ENCODE measurements at regions not wholly inside any gene's neighbourhood (a gene's known extent, or its start where the extent isn't known, plus 50 kb on each side); places are given as distances from the start of the nearest gene placed in this dataset.

DNA sequence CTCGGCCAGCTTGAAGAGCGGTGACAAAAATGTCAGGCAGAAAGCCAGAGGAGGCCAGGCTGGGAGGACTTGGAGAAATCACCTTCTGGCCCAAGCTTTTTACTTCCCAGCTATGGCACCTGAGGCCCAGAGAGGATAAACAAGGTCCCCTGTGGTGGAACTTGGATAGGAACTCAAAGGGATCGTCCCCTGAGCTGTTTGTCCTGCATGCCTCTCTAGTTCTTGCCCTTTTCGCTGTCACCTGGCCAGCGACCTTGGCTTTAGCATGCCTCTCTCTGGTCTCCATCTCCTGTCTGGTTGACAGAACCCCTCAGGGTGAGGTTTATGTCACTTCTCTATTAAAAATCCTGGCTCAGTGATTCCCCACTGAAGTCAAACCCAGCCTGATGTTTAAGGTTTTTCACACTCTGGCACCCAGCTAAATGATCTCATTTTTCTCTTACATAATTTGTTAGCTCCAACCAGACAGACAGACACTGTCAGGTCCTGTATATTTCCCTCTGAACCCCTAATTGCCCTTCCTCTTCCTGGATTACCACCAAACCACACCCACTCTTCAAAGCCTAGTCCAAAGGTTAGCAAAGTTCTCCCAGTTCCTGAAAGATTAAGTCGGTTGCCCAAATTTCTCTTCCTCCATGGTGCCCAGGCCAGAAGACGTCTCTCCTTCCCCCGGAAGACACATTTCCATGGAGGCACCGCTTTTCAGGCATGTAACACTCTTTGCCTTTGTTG lies 169.1 kb downstream of the FAM43A start:
- POLR2A ChIA-PET = no interaction called here

GRCh38 chr3:194856296-194856695 lies 170.6 kb downstream of the FAM43A start:
- ChIA-PET POLR2A (no interaction called here), CTCF (interaction anchor here (2.2 kb wide), 1 partner anchor 13 kb away, joined by 6 read pairs; no protein-coding TSS in a partner anchor)
- Histone ChIP-seq H3K9me2 (no peaks in the 10 kb centered on the region), H4K20me1 (ENCODE audit: insufficient read depth) (no peaks in the 10 kb centered on the region), H3K27ac (ENCODE audit: low read depth in 2 of 2, low read length in 1 of 2) (no peak overlapping the region), H3K9me3 (no peaks in the 10 kb centered on the region), H3K79me2 (ENCODE audit: insufficient read depth) (no peaks in the 10 kb centered on the region), H3K36me3 (replicated peaks in 1 of 2; ENCODE audit: control insufficient read depth in 1 of 2, insufficient read depth in 2 of 2, low read length in 1 of 2) (no peaks in the 10 kb centered on the region), H2AFZ (ENCODE audit: low read depth) (no peak overlapping the region), H3K9ac (no peak overlapping the region), H3K4me1 (ENCODE audit: control insufficient read depth in 1 of 2, insufficient read depth in 2 of 2, low read depth in 1 of 2, low read length in 1 of 2) (peaks cover 0 to 19% of the 10 kb centered on the region in 2 experiments; a peak in 1 of 4 replicates), H3K4me3 (ENCODE audit: low read depth in 2 of 2, low read length in 1 of 2) (no peak overlapping the region), H3K4me2 (no peak overlapping the region), H3K27me3 (ENCODE audit: insufficient read depth) (no peaks in the 10 kb centered on the region), H3F3A (replicated peaks; ENCODE audit: insufficient read depth) (no peaks in the 10 kb centered on the region)
- WGBS (ENCODE audit: low lambda C conversion rate) = 65% methylated on average over 7 of the region's 7 CpGs
- DNase-seq = no peak
- TF ChIP-seq POLR2AphosphoS5 (IDR thresholded peaks at IDR 0.05; ENCODE audit: low read depth, low read length) (no peak), MEF2A (IDR thresholded peaks at IDR 0.05; ENCODE audit: borderline replicate concordance, low read depth) (no peak), JUND (IDR thresholded peaks at IDR 0.05) (no peak), CHD2 (IDR thresholded peaks at IDR 0.05; ENCODE audit: low read length, partially characterized antibody) (no peak), MXI1 (IDR thresholded peaks at IDR 0.05; ENCODE audit: low read depth, low read length) (no peak), IRF3 (IDR thresholded peaks at IDR 0.05; ENCODE audit: low read depth, low read length) (no peak), SMC3 (IDR thresholded peaks at IDR 0.05; ENCODE audit: low read depth, low read length) (no peak), RXRA (IDR thresholded peaks at IDR 0.05; ENCODE audit: borderline replicate concordance, low read depth) (no peak), RAD21 (IDR thresholded peaks at IDR 0.05; ENCODE audit: low read length) (no peak), TEAD4 (IDR thresholded peaks at IDR 0.05; ENCODE audit: borderline replicate concordance, insufficient read depth) (no peak), EP300 (IDR thresholded peaks at IDR 0.05; ENCODE audit: borderline replicate concordance in 1 of 2, low read depth in 1 of 2, low read length in 1 of 2) (no peak), FOXM1 (IDR thresholded peaks at IDR 0.05; ENCODE audit: low read depth) (no peak)
- TF ChIP-seq, protein P1, sequence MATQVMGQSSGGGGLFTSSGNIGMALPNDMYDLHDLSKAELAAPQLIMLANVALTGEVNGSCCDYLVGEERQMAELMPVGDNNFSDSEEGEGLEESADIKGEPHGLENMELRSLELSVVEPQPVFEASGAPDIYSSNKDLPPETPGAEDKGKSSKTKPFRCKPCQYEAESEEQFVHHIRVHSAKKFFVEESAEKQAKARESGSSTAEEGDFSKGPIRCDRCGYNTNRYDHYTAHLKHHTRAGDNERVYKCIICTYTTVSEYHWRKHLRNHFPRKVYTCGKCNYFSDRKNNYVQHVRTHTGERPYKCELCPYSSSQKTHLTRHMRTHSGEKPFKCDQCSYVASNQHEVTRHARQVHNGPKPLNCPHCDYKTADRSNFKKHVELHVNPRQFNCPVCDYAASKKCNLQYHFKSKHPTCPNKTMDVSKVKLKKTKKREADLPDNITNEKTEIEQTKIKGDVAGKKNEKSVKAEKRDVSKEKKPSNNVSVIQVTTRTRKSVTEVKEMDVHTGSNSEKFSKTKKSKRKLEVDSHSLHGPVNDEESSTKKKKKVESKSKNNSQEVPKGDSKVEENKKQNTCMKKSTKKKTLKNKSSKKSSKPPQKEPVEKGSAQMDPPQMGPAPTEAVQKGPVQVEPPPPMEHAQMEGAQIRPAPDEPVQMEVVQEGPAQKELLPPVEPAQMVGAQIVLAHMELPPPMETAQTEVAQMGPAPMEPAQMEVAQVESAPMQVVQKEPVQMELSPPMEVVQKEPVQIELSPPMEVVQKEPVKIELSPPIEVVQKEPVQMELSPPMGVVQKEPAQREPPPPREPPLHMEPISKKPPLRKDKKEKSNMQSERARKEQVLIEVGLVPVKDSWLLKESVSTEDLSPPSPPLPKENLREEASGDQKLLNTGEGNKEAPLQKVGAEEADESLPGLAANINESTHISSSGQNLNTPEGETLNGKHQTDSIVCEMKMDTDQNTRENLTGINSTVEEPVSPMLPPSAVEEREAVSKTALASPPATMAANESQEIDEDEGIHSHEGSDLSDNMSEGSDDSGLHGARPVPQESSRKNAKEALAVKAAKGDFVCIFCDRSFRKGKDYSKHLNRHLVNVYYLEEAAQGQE (IDR thresholded peaks at IDR 0.05; ENCODE audit: low read depth, low read length) = no peak
- TF ChIP-seq, protein P2, sequence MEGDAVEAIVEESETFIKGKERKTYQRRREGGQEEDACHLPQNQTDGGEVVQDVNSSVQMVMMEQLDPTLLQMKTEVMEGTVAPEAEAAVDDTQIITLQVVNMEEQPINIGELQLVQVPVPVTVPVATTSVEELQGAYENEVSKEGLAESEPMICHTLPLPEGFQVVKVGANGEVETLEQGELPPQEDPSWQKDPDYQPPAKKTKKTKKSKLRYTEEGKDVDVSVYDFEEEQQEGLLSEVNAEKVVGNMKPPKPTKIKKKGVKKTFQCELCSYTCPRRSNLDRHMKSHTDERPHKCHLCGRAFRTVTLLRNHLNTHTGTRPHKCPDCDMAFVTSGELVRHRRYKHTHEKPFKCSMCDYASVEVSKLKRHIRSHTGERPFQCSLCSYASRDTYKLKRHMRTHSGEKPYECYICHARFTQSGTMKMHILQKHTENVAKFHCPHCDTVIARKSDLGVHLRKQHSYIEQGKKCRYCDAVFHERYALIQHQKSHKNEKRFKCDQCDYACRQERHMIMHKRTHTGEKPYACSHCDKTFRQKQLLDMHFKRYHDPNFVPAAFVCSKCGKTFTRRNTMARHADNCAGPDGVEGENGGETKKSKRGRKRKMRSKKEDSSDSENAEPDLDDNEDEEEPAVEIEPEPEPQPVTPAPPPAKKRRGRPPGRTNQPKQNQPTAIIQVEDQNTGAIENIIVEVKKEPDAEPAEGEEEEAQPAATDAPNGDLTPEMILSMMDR (IDR thresholded peaks at IDR 0.05) = no peak

More for the DNA sequence above, 169.1 kb downstream of the FAM43A start:
- no peaks in the 10 kb centered on the region for H3K79me2 ChIP-seq (ENCODE audit: insufficient read depth)
- no peak overlapping the region for H3K4me2 ChIP-seq
- no peaks in the 10 kb centered on the region for H3K36me3 ChIP-seq (replicated peaks in 1 of 2; ENCODE audit: control insufficient read depth in 1 of 2, insufficient read depth in 2 of 2, low read length in 1 of 2)
- WGBS (ENCODE audit: low lambda C conversion rate) = 71% methylated on average over 9 of the region's 9 CpGs
- CTCF ChIA-PET = interaction anchor here (2.2 kb wide), 1 partner anchor 15 kb away, joined by 6 read pairs; no protein-coding TSS in a partner anchor
- H3K4me1 ChIP-seq (ENCODE audit: control insufficient read depth in 1 of 2, insufficient read depth in 2 of 2, low read depth in 1 of 2, low read length in 1 of 2) = peaks cover 0 to 21% of the 10 kb centered on the region in 2 experiments; a peak in 1 of 4 replicates
- H3K27ac ChIP-seq (ENCODE audit: low read depth in 2 of 2, low read length in 1 of 2) = no peak overlapping the region
- H3K27me3 ChIP-seq (ENCODE audit: insufficient read depth) = no peaks in the 10 kb centered on the region
- no peak overlapping the region for H3K4me3 ChIP-seq (ENCODE audit: low read depth in 2 of 2, low read length in 1 of 2)
- no peak overlapping the region for H3K9ac ChIP-seq
- H4K20me1 ChIP-seq (ENCODE audit: insufficient read depth) = no peaks in the 10 kb centered on the region
- H3F3A ChIP-seq (replicated peaks; ENCODE audit: insufficient read depth) = no peaks in the 10 kb centered on the region
- H3K9me3 ChIP-seq = no peaks in the 10 kb centered on the region
- H2AFZ ChIP-seq (ENCODE audit: low read depth) = no peak overlapping the region
- TF ChIP-seq TCF12 (IDR thresholded peaks at IDR 0.05) (no peak), GATA2 (CRISPR knock-in tag; IDR thresholded peaks at IDR 0.05) (no peak), EZH2phosphoT487 (IDR thresholded peaks at IDR 0.05; ENCODE audit: borderline replicate concordance, low read depth) (no peak), RCOR1 (IDR thresholded peaks at IDR 0.05; ENCODE audit: low read length) (no peak), NFIC (IDR thresholded peaks at IDR 0.05; ENCODE audit: borderline replicate concordance) (no peak), RFX5 (IDR thresholded peaks at IDR 0.05; ENCODE audit: low read length) (no peak), IRF3 (IDR thresholded peaks at IDR 0.05; ENCODE audit: low read depth, low read length) (no peak), POLR2AphosphoS5 (IDR thresholded peaks at IDR 0.05; ENCODE audit: low read depth, low read length) (no peak), TAF1 (IDR thresholded peaks at IDR 0.05; ENCODE audit: borderline replicate concordance, low read depth, low read length) (no peak), ELF1 (IDR thresholded peaks at IDR 0.05) (no peak), RXRA (IDR thresholded peaks at IDR 0.05; ENCODE audit: borderline replicate concordance, low read depth) (no peak)
- no peaks in the 10 kb centered on the region for H3K9me2 ChIP-seq
- no peak for DNase-seq
